GM21390 (cell line): ENCODE measurements at regions not wholly inside any gene's neighbourhood (a gene's known extent, or its start where the extent isn't known, plus 50 kb on each side); places are given as distances from the start of the nearest gene placed in this dataset.

Experiments used
- ATAC-seq: cut with Tn5 transposase; IDR thresholded peaks from one replicate; pipeline ENCODE4 v1.9.1; 2021; ENCODE audit not compliant: unreplicated experiment

GRCh38 chr2:59892398-59892797, 661.1 kb downstream of the BCL11A start:
- no peak for ATAC-seq

DNA sequence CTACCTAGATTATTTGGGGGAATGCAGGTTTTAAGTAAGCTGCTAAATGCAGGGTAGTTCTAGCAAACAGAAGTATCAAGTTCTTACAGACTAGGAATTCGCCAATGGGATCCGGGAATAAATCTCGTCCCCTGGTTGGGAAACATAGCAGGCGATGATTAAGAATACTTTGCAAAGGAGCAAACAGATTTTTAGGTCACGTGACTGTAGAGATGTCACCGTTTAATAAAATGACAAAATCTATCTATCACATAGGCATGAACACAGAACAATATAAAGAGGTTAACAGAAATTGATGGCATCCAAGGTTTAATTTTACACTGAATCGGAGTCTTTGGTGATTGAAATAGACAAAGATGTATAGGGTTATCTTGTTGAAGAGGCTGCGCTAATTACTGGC, 664.1 kb downstream of the BCL11A start:
- no peak for ATAC-seq

DNA sequence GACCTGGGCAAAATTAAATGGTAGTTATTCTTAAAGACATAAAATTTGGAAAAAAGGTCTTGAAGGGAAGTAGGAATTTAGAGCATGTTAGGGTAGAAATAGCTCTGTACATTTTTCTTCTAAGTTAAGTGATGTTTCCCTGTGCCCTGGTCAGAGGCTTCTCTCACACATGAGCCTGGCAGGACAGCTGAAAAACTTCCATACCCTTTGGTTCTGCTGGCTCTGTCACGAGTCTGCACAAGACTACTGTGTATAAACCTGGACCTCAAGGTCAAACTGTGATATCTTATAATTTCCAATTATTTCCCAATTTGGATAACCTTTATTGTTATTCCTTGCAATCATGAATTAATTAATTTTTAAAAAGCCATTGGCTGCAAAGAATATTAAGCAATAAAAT, 664.7 kb downstream of the BCL11A start:
- ATAC-seq = no peak

DNA sequence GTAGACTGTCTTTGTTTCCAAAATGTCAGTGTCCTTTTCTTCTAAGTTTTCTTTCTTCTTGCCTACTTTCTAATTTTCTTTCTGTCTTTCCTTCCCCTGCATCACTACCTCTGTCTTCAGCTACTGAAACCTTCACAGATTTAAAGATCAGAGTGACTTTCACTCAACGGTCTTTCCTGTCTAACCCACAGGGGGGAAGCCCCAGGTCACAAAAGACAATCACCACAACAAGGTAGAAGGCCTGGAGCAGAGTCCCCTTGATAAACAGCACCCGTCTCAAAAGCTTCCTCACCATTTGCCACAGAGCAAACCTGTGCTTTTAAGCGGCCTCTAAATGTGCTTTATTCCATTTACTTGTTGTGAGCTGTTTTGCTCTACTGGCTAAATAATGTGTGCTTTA, 665.4 kb downstream of the BCL11A start:
- peak; percentile 95 for ATAC-seq

- no peak for ATAC-seq
Measured at GRCh38 chr2:59887366-59887765, 666.1 kb downstream of the BCL11A start.

DNA sequence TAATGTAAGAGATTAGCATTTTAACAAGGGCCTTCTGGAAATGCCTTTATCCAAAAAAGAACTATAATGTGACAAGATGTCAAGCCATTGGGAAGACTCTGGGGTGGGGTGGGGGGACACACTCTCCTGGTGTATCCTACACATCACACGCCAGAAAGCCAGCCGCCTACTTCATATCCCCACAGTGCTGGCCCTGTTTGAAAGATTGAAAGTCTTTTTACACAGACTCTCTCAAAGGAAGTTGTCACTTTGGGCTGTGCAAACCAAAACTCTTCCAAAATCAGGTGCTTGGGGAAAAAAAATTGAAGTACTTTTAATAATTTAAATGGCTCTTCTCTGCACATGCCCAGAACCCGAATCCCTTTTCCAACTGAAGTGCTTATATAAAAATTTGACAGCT, 666.7 kb downstream of the BCL11A start:
- no peak for ATAC-seq

GRCh38 chr2:59885541-59885940, 667.9 kb downstream of the BCL11A start:
- no peak for ATAC-seq

- ATAC-seq = no peak
Measured at GRCh38 chr2:59884166-59884565, 669.3 kb downstream of the BCL11A start.

- ATAC-seq = no peak
Measured at GRCh38 chr2:59882822-59883221, 670.6 kb downstream of the BCL11A start.

DNA sequence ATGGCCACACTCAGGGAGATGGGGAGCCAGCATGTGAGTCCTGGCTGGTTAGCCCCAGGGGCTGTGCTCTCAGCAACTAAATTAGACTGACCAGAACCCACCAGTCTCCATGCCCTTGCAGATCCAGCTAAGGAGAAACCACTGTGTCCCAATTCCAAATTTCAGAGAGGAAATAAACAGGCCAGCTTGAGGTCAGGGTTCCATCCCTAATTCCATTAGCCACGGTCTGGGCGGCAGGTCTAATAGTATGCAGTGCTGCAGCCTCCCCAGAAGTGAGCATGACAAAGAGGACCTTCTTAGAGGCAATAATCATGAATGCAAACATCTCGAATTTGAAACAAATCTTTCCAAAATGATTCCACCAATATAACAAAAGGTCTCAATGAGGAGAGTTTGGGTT, 671.2 kb downstream of the BCL11A start:
- no peak for ATAC-seq

DNA sequence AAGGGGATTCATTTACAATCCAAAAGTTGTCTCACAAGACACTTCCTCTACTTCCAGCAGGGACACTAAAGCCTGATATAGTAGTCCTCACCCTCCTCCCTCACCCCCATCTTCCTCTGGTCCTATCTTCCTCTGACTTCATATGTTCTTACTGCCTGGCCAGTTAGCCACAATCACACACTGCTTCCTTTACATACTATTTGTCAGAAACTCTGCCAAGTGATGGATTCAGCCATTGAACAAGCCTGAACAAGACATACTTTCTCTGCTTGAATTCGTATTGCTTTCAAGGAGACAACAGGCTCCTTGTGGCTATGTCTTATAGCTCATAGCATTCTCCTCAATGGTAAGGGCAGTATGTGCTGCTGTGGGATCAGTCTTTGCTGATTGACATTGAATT, 672.2 kb downstream of the BCL11A start:
- no peak for ATAC-seq

DNA sequence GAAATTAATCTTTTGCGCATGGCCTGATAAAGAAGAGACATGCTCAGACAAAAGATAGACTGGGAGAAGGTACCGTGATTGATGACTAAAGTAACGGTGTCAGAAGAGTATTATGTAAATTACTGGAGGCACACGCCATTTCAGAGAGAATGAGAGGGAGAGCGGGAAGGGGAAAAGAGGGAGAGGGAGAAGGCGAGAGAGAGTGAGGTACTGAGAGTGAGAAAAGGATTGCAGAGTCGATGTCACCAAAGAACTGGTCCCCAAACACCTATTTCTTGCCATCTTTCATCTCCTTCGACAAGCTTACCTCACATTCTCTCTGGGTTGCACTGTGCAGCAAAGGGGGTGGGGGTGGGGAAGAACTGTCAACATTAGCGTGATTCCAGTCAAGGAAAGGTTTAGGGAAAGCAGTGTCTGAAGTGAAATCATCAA, 673.7 kb downstream of the BCL11A start:
- no peak for ATAC-seq

DNA sequence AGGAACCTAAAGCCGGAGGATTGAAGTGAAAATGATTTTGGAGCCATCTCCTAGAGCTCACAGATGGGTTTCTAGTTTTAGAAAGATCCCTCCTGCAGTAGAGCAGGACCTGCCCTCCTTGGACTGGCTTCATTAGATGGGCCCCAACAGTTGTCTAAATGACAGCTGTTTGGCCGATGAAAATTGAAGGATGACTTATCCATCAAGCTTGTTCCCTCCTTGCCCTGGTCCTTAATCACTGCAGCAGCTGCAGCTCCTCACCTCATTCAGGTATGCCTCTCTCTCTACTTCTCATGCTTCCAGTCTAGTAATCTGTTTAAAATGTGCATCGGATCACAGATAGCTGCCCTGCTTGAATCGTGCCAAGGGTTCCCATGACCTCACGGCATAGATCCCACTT, 677.6 kb downstream of the BCL11A start:
- no peak for ATAC-seq

GRCh38 chr2:59874971-59875755, 678.3 kb downstream of the BCL11A start:
- ATAC-seq = no peak

GRCh38 chr2:59874361-59874760, 679.1 kb downstream of the BCL11A start:
- ATAC-seq = no peak

DNA sequence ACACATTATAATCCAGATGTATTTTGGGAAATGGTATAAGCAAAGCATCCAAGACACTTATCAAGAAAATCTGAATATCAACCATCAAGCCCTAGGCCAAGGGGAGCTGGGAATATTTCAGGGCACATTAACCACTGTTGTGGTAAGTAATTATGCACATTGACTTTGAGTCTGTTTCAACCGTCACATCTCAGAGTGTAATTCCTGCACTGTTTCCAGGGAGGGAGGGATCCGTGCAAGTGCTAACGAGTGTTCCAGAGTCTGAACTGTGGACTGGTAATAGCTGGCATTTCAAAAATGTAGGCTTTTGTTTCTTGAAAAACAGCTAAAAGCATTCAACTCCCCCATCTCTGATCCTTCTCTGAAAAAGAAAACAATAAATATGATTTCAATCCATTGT, 681.6 kb downstream of the BCL11A start:
- ATAC-seq = no peak

DNA sequence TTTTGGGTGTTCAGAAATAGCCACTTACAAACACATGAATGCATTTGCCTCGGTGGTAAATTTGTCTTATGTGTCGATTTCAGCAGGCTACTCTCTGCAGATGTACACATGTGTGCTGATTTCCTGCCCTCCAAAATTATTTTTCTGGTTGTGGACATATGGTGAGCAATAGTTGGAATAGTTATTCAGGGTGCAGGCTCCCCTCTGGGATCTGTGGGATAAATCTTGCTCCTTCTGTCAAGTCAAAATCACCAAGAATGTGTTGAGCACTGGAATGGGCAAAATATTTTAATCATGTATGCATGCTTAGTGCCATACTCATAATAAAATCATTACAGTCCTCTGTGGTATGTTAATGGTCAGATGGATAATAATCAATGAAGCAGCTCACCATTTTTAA, 684.5 kb downstream of the BCL11A start:
- ATAC-seq = no peak

GRCh38 chr2:59866436-59866835, 687.0 kb downstream of the BCL11A start:
- ATAC-seq = no peak

- ATAC-seq = no peak
Measured at GRCh38 chr2:59858540-59858939, 694.9 kb downstream of the BCL11A start.

GRCh38 chr2:59857109-59857508, 696.3 kb downstream of the BCL11A start:
- ATAC-seq = no peak

DNA sequence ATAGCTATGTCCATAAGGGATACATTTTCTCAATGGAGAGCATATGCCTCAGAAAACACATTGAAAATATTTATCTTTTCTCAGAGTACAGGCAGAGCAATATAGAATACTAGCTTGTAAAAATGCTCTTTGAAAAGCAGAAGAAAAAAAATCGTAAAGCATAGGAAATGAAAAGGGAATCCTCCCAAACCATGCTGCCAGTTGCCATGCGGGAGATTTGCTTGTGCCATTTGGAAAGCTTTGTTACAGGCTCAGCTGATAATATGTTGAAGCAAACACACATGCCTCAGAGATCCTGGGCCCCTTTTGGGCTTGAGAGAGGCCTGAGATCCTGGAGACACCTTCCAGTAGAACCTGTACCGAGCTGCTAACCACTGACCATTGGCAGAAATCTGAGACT, 697.1 kb downstream of the BCL11A start:
- no peak for ATAC-seq

DNA sequence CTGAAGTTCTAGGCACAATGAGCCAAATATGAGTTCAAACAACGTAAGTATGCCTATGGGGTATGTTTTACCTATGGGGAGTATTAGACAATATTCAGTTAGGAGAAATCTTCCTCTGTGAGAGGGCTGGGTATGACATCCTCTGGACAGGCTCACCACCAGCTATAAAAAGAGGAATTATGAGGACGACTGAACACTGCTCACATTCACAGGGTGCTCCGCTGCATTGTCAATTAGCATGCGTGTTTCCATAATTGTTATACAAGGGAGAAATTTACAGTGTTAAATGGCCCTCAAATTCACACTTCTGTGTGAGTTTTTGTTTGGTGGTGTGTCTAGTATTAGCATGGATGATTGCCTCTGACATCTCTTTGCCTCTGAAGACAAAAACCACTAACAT, 700.4 kb downstream of the BCL11A start:
- no peak for ATAC-seq

DNA sequence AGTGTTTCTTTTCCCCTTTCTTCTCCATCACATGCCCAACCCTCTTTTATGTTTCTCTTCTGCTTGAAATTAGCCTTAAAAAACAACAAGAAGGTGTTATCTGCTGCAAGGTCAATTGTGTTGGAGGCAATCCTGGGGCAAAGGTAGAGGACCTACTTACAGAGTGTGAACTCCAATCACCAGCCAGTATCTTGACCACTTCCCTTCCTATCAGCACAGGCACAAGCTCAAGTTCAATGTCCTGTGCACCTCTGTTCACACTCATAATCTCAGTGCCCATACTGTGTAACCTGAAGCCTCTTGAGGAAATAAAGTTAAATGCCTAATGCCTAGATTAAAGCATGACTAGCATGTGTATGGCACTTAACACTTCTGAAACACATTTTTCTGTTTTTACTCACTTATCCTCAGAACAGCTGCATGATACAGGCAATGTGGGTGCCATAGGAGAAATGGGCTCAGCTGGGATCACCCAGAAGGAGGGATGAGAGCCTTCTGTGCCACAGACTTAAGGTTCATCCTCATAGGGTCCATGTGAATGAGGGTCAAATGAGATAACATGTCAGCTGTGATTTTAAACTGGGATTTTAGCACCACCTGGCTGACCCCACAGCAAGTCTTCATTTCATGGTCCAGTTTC, 701.5 kb downstream of the BCL11A start:
- no peak for ATAC-seq
